Kidney tubule cell (primary cell): ENCODE measurements at regions not wholly inside any gene's neighbourhood (a gene's known extent, or its start where the extent isn't known, plus 50 kb on each side); places are given as distances from the start of the nearest gene placed in this dataset.
A peak's percentile ranks its signal among the peaks of the same experiment; 100 is the strongest.
"Not testable (repeated sequence)": the region's sequence is repeated elsewhere in the genome, so short reads cannot be mapped to it uniquely, and the experiment has no call there.

Source experiments
- DNase-seq: peaks from one replicate; pipeline ENCODE4 v3.0.0-alpha.2; 2018; ENCODE audit warnings: low spot score

DNA sequence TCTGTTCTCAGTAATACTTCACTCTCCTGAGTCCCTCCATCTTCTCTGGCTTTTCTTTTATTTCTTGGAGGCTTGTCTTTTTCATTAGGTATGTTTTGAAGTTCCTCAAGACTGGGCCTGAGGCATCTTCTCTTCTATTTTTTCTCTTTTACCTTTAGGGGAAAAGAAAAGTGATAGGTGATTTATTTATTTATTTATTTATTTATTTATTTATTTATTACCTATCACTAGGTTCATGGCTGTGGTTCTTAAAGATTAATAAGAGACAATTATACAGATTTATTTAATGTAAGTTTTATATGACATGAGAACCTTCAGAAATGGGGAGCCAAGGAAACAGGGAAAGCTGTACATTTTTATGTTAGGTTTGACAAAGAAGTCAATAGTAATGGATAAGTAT is 330.3 kb upstream of the RBMS3 start:
- no peak for DNase-seq

DNA sequence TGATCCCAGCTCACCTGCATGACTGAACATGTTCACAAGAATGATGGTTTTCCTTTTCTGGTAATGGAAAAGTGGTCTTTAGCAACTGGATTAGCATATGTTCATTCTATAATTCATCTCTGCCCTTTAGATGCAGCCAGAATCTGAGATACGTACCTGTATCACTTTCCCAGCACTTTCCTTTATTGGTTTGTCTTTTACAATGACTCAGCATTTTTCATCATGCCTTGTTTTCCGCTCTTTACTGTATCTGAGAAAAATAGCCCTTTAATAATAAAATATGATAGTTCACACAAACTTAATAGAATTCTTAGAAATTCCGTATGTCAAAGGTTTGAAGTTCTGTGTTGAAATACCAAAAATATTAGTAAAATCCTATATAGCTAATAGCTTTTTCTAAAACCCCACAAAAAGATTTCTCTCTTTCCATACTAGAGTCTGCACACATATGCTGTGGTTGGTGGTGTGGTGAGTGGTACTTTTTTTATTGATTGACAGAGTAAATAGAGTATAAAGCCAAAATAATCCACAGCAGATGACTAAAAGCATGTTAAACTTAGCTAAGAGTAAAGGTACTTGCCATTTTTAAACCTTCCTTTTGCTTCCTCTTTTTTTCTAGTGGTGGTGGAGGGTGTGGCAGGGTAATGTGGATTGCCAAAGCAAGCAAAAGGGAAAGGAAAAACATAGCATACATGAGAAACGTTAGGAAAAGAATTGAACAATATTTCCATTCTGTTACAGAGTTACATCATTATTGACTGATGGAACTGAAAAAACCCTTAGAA is 328.9 kb upstream of the RBMS3 start:
- DNase-seq, result no peak

GRCh38 chr3:28958656-28959055 is 322.2 kb upstream of the RBMS3 start:
- no peak for DNase-seq

DNA sequence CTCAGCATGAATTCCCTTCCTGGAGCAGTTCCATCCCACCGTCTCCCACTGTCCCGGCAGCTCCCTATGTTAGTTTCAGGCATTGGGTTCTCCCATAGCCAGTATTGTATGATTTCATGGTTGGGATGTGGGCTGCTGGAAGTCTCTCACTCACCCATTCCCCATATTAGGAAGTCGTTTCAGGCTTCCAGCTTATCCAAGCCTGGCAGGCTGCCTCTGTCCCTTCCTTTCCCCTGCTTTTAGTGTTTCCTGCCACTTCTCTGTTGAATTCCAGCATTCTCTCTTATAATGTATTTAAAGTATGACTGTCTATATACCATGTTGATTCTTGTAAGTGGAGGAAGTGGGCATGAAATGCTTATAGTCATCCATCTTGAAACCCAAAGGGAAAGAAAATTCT is 309.7 kb upstream of the RBMS3 start:
- DNase-seq, result no peak

DNA sequence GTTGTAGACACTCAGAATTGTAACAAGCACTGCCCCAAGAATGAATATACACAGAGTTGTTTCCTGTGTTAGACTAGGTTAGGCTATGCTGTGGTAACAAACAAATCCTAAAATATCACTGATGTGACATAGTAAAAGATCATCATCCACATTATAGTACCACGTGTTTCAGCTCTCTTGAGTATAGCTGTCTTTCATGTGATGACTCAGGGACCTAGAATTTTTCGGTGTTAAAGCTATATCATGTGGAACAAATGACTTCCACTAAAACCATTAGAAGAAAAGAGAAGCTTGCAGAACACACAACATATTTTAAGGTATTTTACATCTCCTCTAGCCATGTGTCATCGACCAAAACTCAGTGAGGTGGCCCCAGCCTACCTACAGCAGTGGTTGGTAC is 307.9 kb upstream of the RBMS3 start:
- peak; percentile 87 for DNase-seq

- DNase-seq, result peak; percentile 58
These were observed 307.3 kb upstream of the RBMS3 start for GRCh38 chr3:28973609-28974008.

DNA sequence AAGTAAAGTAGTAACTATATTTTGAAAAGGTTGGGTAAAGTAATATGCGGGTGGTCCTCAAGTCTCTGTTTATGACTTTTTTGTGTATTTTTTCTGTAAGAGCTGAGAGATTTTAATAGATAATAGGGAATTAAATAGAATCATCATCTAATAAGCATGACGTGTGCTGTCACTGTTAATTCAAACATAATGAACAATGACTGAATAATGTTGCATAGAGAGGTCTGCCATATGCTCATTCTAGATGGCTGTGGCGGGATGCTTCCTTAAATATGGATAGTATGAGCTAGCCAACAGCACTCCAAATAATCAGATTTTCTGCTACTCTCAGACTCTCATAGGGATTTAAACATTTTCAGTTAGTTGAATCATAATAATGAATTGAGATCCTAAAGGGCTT is 302.8 kb upstream of the RBMS3 start:
- no peak for DNase-seq

GRCh38 chr3:28980131-28980530 is 300.7 kb upstream of the RBMS3 start:
- DNase-seq, result no peak

DNA sequence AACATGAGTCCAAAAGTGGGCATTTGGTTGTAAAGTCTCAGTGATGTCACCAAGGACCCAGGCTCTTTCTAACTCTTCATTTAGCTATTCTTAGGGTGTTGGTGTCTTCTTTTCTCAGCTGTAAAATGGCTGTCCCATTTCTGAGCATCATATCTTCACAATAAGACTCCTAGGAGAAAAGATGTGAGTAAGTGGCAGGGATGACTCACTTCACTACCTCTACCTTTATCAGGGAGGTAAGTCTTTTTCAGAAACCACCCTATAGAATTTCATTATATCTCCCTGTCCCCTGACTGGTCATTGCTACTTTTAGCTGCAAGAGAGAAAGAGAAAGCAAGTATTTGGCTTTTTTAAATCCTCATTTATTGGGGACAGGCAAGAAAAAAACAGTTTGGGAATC is 300.2 kb upstream of the RBMS3 start:
- no peak for DNase-seq

DNA sequence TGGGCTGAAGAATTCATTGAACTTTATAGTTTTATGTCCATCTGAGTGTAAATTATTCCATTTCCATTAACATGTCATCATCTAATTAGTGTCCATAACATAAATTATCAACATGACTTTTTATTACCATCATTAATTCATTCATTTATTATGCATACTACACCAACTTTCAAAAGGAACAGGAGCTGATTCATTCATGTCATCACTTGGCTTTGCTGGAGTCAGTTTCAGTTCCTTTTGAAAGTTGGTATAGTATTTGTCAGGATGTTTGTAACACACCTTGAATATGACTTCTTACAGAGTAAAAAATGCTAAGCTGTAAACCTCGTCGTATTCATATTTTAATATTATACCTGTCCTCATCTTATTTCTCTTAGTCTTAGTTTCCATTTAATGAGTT is 298.0 kb upstream of the RBMS3 start:
- no peak for DNase-seq

DNA sequence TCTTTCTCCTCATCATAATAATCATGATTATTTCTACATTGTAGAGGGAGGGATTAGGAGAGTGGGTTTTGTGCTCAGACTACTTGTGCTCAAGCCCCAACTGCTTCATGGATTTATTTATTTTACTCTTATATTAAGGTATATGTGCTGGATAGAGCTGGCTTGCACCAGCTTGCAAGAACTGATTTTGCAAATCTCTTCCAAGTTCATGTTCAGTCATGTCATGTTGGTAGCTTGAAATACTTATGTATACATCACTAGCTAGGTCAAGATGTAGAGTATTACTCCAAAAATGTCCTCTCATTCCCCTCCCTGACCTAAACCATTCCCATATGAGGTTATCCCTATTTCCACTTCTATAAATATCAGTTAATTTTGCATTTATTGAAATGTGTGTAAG is 293.9 kb upstream of the RBMS3 start:
- no peak for DNase-seq

GRCh38 chr3:28989646-28990089 is 291.2 kb upstream of the RBMS3 start:
- no peak for DNase-seq

GRCh38 chr3:28994161-28994905 is 286.5 kb upstream of the RBMS3 start:
- DNase-seq, result no peak

GRCh38 chr3:29004885-29005599 is 275.8 kb upstream of the RBMS3 start:
- DNase-seq, result no peak

DNA sequence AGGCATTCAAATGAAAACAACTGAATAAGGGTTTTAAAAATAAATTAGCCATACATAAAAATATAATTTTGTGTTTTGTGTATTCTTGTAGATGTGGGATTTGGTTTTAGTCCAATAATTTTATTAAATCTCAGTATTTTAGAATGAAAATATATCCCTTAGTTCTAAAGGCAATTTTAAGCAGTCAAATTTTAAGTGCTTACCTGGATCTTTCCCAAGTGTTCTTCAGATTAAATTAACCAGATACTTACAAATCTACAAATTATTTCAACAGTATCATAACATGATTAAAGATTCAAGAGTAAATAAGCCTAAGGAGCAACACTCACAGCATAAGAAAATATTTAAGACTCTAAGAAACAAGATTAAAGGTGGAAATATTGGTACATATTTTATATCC is 275.0 kb upstream of the RBMS3 start:
- no peak for DNase-seq

DNA sequence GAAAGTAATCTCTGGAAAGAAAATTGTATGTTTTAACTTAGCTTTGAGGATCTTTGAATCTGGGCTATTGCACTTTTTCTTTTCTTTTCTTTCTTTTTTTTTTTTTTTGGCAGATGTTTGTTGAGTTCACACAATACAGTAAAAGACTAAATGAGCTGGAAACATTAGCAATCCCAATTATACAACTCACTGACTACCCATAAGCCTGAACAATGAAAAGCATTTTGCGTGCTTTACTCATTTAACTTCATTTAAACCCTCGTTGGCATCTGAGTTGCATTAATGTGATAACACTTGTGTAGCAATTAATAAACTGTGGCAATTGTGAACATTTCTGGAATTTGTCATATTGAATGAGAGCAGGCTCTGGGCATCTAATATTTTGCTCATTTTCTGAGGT is 269.4 kb upstream of the RBMS3 start:
- no peak for DNase-seq

GRCh38 chr3:29011966-29012365 is 268.9 kb upstream of the RBMS3 start:
- DNase-seq, result no peak

- DNase-seq, result no peak
These were observed 257.9 kb upstream of the RBMS3 start for GRCh38 chr3:29022976-29023375.

- DNase-seq, result no peak
These were observed 254.6 kb upstream of the RBMS3 start for GRCh38 chr3:29026286-29026685.

DNA sequence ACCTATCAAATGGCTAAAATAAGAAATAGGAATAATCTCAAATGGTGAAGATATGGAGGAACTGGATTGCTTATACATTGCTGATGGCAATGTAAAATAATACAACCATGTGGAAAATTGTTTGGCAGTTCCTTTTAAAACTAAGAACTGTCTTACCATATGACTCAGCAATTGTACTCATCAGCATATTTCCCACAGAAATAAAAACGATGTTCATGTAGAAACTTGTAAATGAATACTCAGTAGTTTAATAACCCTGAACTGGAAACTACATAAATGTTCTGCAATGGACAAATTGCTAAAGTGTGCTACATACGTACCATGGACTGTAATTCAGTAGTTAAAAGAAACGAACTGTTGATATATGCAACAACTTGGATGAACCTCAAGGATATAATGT is 253.9 kb upstream of the RBMS3 start:
- DNase-seq, result no peak

DNA sequence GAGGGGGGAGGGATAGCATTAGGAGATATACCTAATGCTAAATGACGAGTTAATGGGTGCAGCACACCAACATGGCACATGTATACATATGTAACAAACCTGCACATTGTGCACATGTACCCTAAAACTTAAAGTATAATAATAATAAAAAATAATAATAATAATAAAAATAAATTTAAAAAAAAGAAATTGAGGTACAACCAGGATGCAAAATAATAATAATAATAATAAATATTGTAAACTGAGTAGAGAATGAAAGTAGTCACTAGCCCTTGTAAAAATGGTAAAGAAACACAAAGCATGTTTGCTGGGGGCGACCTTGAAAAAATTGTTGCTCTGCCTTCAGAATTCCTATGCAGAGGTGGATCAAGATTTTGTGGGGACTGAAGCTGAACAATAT is 249.7 kb upstream of the RBMS3 start:
- DNase-seq, result not testable (repeated sequence)

DNA sequence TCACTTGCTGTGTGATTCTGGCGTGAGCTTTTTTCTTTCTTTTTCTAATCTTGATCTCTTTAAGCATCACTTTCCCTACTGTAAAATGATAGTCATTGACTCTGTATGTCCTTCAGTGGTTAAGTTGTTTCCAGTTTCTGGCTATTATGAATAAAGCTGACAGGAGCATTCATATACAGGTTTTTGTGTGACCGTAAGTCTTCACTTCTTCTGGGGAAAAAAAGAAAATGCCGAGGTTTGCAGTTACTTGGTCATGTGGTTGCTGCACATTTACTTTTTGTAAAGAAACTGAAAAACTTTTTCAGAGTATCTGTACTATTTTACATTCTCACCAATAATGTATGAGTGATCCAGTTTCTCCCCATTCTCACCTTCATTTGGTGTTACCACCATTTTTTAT is 247.4 kb upstream of the RBMS3 start:
- DNase-seq, result no peak

DNA sequence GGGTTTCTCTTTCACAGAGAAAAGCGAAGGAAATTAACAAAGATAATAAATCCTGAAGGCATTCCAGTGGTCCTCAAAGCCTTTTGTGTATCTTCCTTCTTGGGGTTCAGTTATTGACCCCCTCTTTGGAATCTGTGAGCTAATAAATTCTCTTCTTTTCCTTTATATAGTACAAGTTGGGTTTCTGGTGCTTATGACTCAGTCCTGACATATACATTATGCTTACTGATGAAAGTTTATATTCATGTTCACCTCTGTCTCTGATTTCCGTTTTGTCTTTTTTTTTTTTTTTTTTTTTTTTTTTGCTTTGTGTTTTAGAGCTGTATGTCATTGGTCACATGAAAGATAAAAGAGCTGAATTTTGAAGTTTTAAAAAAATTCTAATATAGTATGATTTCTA is 230.7 kb upstream of the RBMS3 start:
- no peak for DNase-seq
